H1 (cell line): ENCODE measurements at regions not wholly inside any gene's neighbourhood (a gene's known extent, or its start where the extent isn't known, plus 50 kb on each side); places are given as distances from the start of the nearest gene placed in this dataset.

Source experiments
- CTCF ChIA-PET: fragments of 300-600 bp; sonication (Branson Sonifier 250); formaldehyde crosslinking; loops from one replicate; lab custom pipeline; 2021; ENCODE audit not compliant: partially characterized antibody; lab: Charles Lee
- POLR2A ChIA-PET: fragments of 300-600 bp; sonication (Branson Sonifier 250); formaldehyde crosslinking; loops from one replicate; lab custom pipeline; 2021; ENCODE audit warnings: inconsistent platforms; ENCODE audit not compliant: partially characterized antibody; lab: Charles Lee
- DNase-seq, 2 experiments: peaks; one replicate each; pipeline versions ENCODE4 v3.0.0 to v3.0.0-alpha.2; 2010 to 2022; ENCODE audit warnings: low spot score in 2 of 2, low read depth in 1 of 2, mixed read lengths in 1 of 2
- FAIRE-seq: peaks from 2 replicates; lab custom pipeline; 2011; peaks lifted over from hg19 to GRCh38; lab: Jason Lieb, UNC
- H2AFZ ChIP-seq: 2 replicates; pipeline ENCODE4 v1.8.1; 2012; ENCODE audit warnings: low read length, inconsistent platforms
- H2AK5ac ChIP-seq: 2 replicates; pipeline ENCODE4 v1.6.1; 2013; ENCODE audit warnings: low read depth, low read length
- H2BK120ac ChIP-seq: replicated peaks from 2 replicates; pipeline ENCODE3; 2013; ENCODE audit warnings: low read depth, low read length, inconsistent platforms
- H2BK12ac ChIP-seq: 2 replicates; pipeline ENCODE4 v1.6.1; 2013; ENCODE audit warnings: low read depth, low read length
- H2BK15ac ChIP-seq: 2 replicates; pipeline ENCODE4 v1.6.1; 2013; ENCODE audit warnings: low read length
- H2BK20ac ChIP-seq: 2 replicates; pipeline ENCODE4 v1.6.1; 2013; ENCODE audit warnings: low read length
- H2BK5ac ChIP-seq: 2 replicates; pipeline ENCODE4 v1.6.1; 2013; ENCODE audit warnings: low read depth, low read length
- H3K14ac ChIP-seq: 2 replicates; pipeline ENCODE4 v1.6.1; 2013; ENCODE audit warnings: inconsistent platforms; ENCODE audit not compliant: insufficient read length
- H3K18ac ChIP-seq: 2 replicates; pipeline ENCODE4 v1.6.1; 2013; ENCODE audit warnings: low read length; ENCODE audit errors: extremely low read depth
- H3K23ac ChIP-seq: 2 replicates; pipeline ENCODE4 v1.6.1; 2013; ENCODE audit warnings: inconsistent platforms; ENCODE audit not compliant: insufficient read length
- H3K23me2 ChIP-seq: 2 replicates; pipeline ENCODE4 v1.6.1; 2013; ENCODE audit warnings: low read depth, low read length
- H3K27ac ChIP-seq: 2 replicates; pipeline ENCODE4 v1.6.1; 2011; ENCODE audit warnings: low read depth, low read length, inconsistent platforms
- H3K27me3 ChIP-seq, 4 experiments: replicated peaks in 1 of 4; 1 replicate in 1 of 4; 2 replicates in 3 of 4; pipeline versions ENCODE4 v1.6.1 to v1.8.1; 2011 to 2013; ENCODE audit warnings: low read length in 3 of 4, mild to moderate bottlenecking in 3 of 4, inconsistent platforms in 2 of 4, mixed read lengths in 2 of 4, moderate library complexity in 1 of 4; ENCODE audit not compliant: control insufficient read depth in 3 of 4, insufficient read depth in 3 of 4; ENCODE audit errors: extremely low read depth in 1 of 4
- H3K36me3 ChIP-seq, 4 experiments: 2 replicates each; pipeline versions ENCODE4 v1.6.1 to v1.8.1; 2011 to 2013; ENCODE audit warnings: mild to moderate bottlenecking in 4 of 4, low read length in 3 of 4, moderate library complexity in 2 of 4, control low read depth in 1 of 4, inconsistent platforms in 1 of 4; ENCODE audit not compliant: insufficient read depth in 4 of 4, control insufficient read depth in 2 of 4
- H3K4ac ChIP-seq: replicated peaks from 2 replicates; pipeline ENCODE3; 2013; ENCODE audit warnings: low read length, low read depth, mixed read lengths, inconsistent platforms; ENCODE audit not compliant: insufficient read length
- H3K4me1 ChIP-seq, 4 experiments: replicated peaks in 1 of 4; 1 replicate in 1 of 4; 2 replicates in 3 of 4; pipeline versions ENCODE4 v1.6.1 to v1.8.1; 2011 to 2013; ENCODE audit warnings: low read length in 3 of 4, inconsistent platforms in 2 of 4, mixed read lengths in 1 of 4; ENCODE audit not compliant: insufficient read depth in 4 of 4, control insufficient read depth in 3 of 4
- H3K4me2 ChIP-seq, 2 experiments: 2 replicates each; pipeline versions ENCODE4 v1.6.1 to v1.8.1; 2011 to 2013; ENCODE audit warnings: low read depth in 2 of 2, low read length in 2 of 2, control low read depth in 1 of 2, inconsistent platforms in 1 of 2, mild to moderate bottlenecking in 1 of 2; ENCODE audit not compliant: insufficient read depth in 1 of 2
- H3K4me3 ChIP-seq, 4 experiments: fragments of 200-600, 300-600 bp in 1 of 4; sonication (generic), shearing (Covaris generic), sonication (Bioruptor Twin) in 1 of 4; 2 replicates each; pipeline versions ENCODE4 v1.5.1 to v1.8.1; 2011 to 2016; ENCODE audit warnings: low read length in 4 of 4, low read depth in 3 of 4, control low read depth in 2 of 4, inconsistent platforms in 2 of 4, mild to moderate bottlenecking in 2 of 4, mixed read lengths in 1 of 4, moderate library complexity in 1 of 4; ENCODE audit not compliant: insufficient read depth in 2 of 4; ENCODE audit errors: extremely low read depth in 1 of 4
- H3K56ac ChIP-seq: replicated peaks from 2 replicates; pipeline ENCODE3; 2013; ENCODE audit warnings: low read depth, mild to moderate bottlenecking, mixed read lengths, low read length, inconsistent platforms; ENCODE audit not compliant: insufficient read length
- H3K79me1 ChIP-seq: 2 replicates; pipeline ENCODE4 v1.6.1; 2013; ENCODE audit warnings: low read depth, low read length, control low read depth
- H3K79me2 ChIP-seq, 2 experiments: 2 replicates each; pipeline versions ENCODE4 v1.6.1 to v1.8.1; 2012 to 2013; ENCODE audit warnings: low read length in 2 of 2, mild to moderate bottlenecking in 2 of 2, inconsistent platforms in 1 of 2; ENCODE audit not compliant: insufficient read depth in 2 of 2, control insufficient read depth in 1 of 2
- H3K9ac ChIP-seq, 4 experiments: replicated peaks in 1 of 4; 1 replicate in 1 of 4; 2 replicates in 3 of 4; pipeline versions ENCODE4 v1.6.1 to v1.8.1; 2011 to 2013; ENCODE audit warnings: low read depth in 3 of 4, low read length in 3 of 4, control low read depth in 2 of 4, mild to moderate bottlenecking in 2 of 4, moderate library complexity in 2 of 4, inconsistent platforms in 1 of 4; ENCODE audit errors: extremely low read depth in 1 of 4
- H3K9me3 ChIP-seq, 2 experiments: 2 replicates each; pipeline versions ENCODE4 v1.6.1 to v1.8.1; 2012 to 2013; ENCODE audit warnings: mild to moderate bottlenecking in 2 of 2, moderate library complexity in 2 of 2, control low read depth in 1 of 2, inconsistent platforms in 1 of 2, low read depth in 1 of 2, low read length in 1 of 2, mixed read lengths in 1 of 2; ENCODE audit not compliant: insufficient read depth in 2 of 2
- H4K20me1 ChIP-seq, 2 experiments: replicated peaks in 1 of 2; 2 replicates each; pipeline versions ENCODE3 to v1.8.1; 2011 to 2013; ENCODE audit warnings: inconsistent platforms in 2 of 2, low read length in 2 of 2, mild to moderate bottlenecking in 1 of 2; ENCODE audit not compliant: insufficient read depth in 2 of 2, control insufficient read depth in 1 of 2
- H4K5ac ChIP-seq: 2 replicates; pipeline ENCODE4 v1.6.1; 2013; ENCODE audit warnings: low read length, low read depth, mixed read lengths, inconsistent platforms; ENCODE audit not compliant: insufficient read length
- H4K8ac ChIP-seq: 2 replicates; pipeline ENCODE4 v1.8.0; 2013; ENCODE audit warnings: mild to moderate bottlenecking, moderate library complexity, low read length, inconsistent platforms; ENCODE audit not compliant: insufficient read depth; ENCODE audit errors: extremely low read depth
- H4K91ac ChIP-seq: replicated peaks from 2 replicates; pipeline ENCODE3; 2013; ENCODE audit warnings: low read length, mixed read lengths, inconsistent platforms; ENCODE audit not compliant: insufficient read length
- CHD1 ChIP-seq: IDR thresholded peaks from 2 replicates; pipeline ENCODE4 v1.6.1; 2012; ENCODE audit warnings: low read depth, low read length, improper control_type of control experiment
- GTF2F1 ChIP-seq: IDR thresholded peaks from 2 replicates; pipeline ENCODE4 v1.6.1; 2012; ENCODE audit warnings: low read depth, low read length, improper control_type of control experiment, borderline replicate concordance
- RXRA ChIP-seq: IDR thresholded peaks from 2 replicates; pipeline ENCODE4 v1.6.1; 2011; ENCODE audit warnings: low read depth, mild to moderate bottlenecking, low read length, moderate library complexity; ENCODE audit not compliant: insufficient read depth
- SAP30 ChIP-seq: fragments of 300-600 bp; sonication (generic); IDR thresholded peaks from 2 replicates; pipeline ENCODE4 v1.7.1; 2012; ENCODE audit warnings: low read length, moderate library complexity, mild to moderate bottlenecking, inconsistent platforms; ENCODE audit not compliant: insufficient read depth, insufficient replicate concordance
- WGBS, 2 experiments: shearing (Covaris generic) in 1 of 2; methylation state at CpG; one replicate each; pipeline versions ENCODE4 v1.1.6 to v1.1.7; 2013 to 2015; ENCODE audit warnings: low lambda C conversion rate in 2 of 2, mixed read lengths in 2 of 2, inconsistent platforms in 1 of 2, low coverage in 1 of 2, missing lambda C conversion rate in 1 of 2; ENCODE audit not compliant: insufficient replicate concordance in 2 of 2, insufficient coverage in 1 of 2, insufficient read length in 1 of 2; ENCODE audit errors: extremely low coverage in 1 of 2, missing lambda C conversion rate in 1 of 2; 5-methylcytosine and 5-hydroxymethylcytosine counted together

DNA sequence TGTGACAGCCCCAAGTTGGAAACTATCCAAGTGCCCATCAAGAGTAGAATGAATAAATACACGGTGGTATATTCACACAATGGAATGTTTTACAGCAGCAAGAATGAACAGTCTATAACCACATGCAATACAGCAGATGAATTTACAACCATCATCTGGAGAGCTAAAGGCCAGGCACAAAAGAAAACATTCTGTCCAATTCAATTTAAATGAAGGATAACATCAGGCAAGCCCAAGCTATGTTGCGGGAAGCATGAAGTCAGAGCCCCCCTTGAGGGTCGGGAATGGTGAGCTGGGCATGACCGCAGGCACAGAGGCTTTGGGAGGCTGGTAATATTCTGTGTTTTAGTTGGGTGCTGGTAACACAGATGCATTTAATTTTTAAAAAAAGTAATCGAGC lies 76.0 kb downstream of the SYNE3 start:
- no peaks in the 10 kb centered on the region for H3K23me2 ChIP-seq
- H2BK15ac ChIP-seq: no peak overlapping the region
- H4K5ac ChIP-seq: no peak overlapping the region
- ChIA-PET CTCF (interaction anchor here (0.7 to 6.0 kb wide), 16 partner anchors 8 to 151 kb away, joined by 3 to 100 read pairs (median 5); no protein-coding TSS in a partner anchor), POLR2A (interaction anchor here (0.6 kb wide), 1 partner anchor 315 kb away, joined by 3 read pairs; no protein-coding TSS in a partner anchor)
- H4K8ac ChIP-seq: no peak overlapping the region
- H3K23ac ChIP-seq: no peak overlapping the region
- no peaks in the 10 kb centered on the region for H3K79me1 ChIP-seq
- H4K91ac ChIP-seq: no peak overlapping the region
- no peaks in the 10 kb centered on the region for H3K36me3 ChIP-seq
- no peaks in the 10 kb centered on the region for H3K9me3 ChIP-seq
- FAIRE-seq (no peak), DNase-seq (no peak)
- no peak overlapping the region for H2AK5ac ChIP-seq
- no peak overlapping the region for H2AFZ ChIP-seq
- no peak overlapping the region for H2BK12ac ChIP-seq
- H3K4me2 ChIP-seq: no peak overlapping the region
- WGBS, 2 experiments: 86% methylated on average over 5 of the region's 5 CpGs; no CpG with 5 or more reads in 1 of the 2 experiments
- H3K18ac ChIP-seq: no peak overlapping the region
- H3K4me3 ChIP-seq: no peak overlapping the region; a peak in 1 of 8 replicates
- no peaks in the 10 kb centered on the region for H3K79me2 ChIP-seq
- no peaks in the 10 kb centered on the region for H3K27me3 ChIP-seq
- H4K20me1 ChIP-seq: no peaks in the 10 kb centered on the region
- H3K4me1 ChIP-seq: no peaks in the 10 kb centered on the region
- H2BK20ac ChIP-seq: no peak overlapping the region
- H3K14ac ChIP-seq: no peak overlapping the region
- H3K27ac ChIP-seq: no peak overlapping the region
- H2BK120ac ChIP-seq: no peak overlapping the region
- TF ChIP-seq SAP30: no peak
- TF ChIP-seq CHD1: no peak
- TF ChIP-seq RXRA: no peak
- TF ChIP-seq GTF2F1: no peak
- H3K56ac ChIP-seq: no peak overlapping the region
- no peak overlapping the region for H3K9ac ChIP-seq
- H2BK5ac ChIP-seq: no peak overlapping the region
- no peak overlapping the region for H3K4ac ChIP-seq
